H1 (cell line): ENCODE measurements at regions not wholly inside any gene's neighbourhood (a gene's known extent, or its start where the extent isn't known, plus 50 kb on each side); places are given as distances from the start of the nearest gene placed in this dataset.

Experiments used
- CTCF ChIA-PET: fragments of 300-600 bp; sonication (Branson Sonifier 250); formaldehyde crosslinking; loops from one replicate; lab custom pipeline; 2021; ENCODE audit not compliant: partially characterized antibody; lab: Charles Lee
- POLR2A ChIA-PET: fragments of 300-600 bp; sonication (Branson Sonifier 250); formaldehyde crosslinking; loops from one replicate; lab custom pipeline; 2021; ENCODE audit warnings: inconsistent platforms; ENCODE audit not compliant: partially characterized antibody; lab: Charles Lee
- DNase-seq, 2 experiments: peaks; one replicate each; pipeline versions ENCODE4 v3.0.0 to v3.0.0-alpha.2; 2010 to 2022; ENCODE audit warnings: low spot score in 2 of 2, low read depth in 1 of 2, mixed read lengths in 1 of 2
- FAIRE-seq: peaks from 2 replicates; lab custom pipeline; 2011; peaks lifted over from hg19 to GRCh38; lab: Jason Lieb, UNC
- H2AFZ ChIP-seq: 2 replicates; pipeline ENCODE4 v1.8.1; 2012; ENCODE audit warnings: low read length, inconsistent platforms
- H2AK5ac ChIP-seq: 2 replicates; pipeline ENCODE4 v1.6.1; 2013; ENCODE audit warnings: low read depth, low read length
- H2BK120ac ChIP-seq: replicated peaks from 2 replicates; pipeline ENCODE3; 2013; ENCODE audit warnings: low read depth, low read length, inconsistent platforms
- H2BK12ac ChIP-seq: 2 replicates; pipeline ENCODE4 v1.6.1; 2013; ENCODE audit warnings: low read depth, low read length
- H2BK15ac ChIP-seq: 2 replicates; pipeline ENCODE4 v1.6.1; 2013; ENCODE audit warnings: low read length
- H2BK20ac ChIP-seq: 2 replicates; pipeline ENCODE4 v1.6.1; 2013; ENCODE audit warnings: low read length
- H2BK5ac ChIP-seq: 2 replicates; pipeline ENCODE4 v1.6.1; 2013; ENCODE audit warnings: low read depth, low read length
- H3K14ac ChIP-seq: 2 replicates; pipeline ENCODE4 v1.6.1; 2013; ENCODE audit warnings: inconsistent platforms; ENCODE audit not compliant: insufficient read length
- H3K18ac ChIP-seq: 2 replicates; pipeline ENCODE4 v1.6.1; 2013; ENCODE audit warnings: low read length; ENCODE audit errors: extremely low read depth
- H3K23ac ChIP-seq: 2 replicates; pipeline ENCODE4 v1.6.1; 2013; ENCODE audit warnings: inconsistent platforms; ENCODE audit not compliant: insufficient read length
- H3K23me2 ChIP-seq: 2 replicates; pipeline ENCODE4 v1.6.1; 2013; ENCODE audit warnings: low read depth, low read length
- H3K27ac ChIP-seq: 2 replicates; pipeline ENCODE4 v1.6.1; 2011; ENCODE audit warnings: low read depth, low read length, inconsistent platforms
- H3K27me3 ChIP-seq, 4 experiments: replicated peaks in 1 of 4; 1 replicate in 1 of 4; 2 replicates in 3 of 4; pipeline versions ENCODE4 v1.6.1 to v1.8.1; 2011 to 2013; ENCODE audit warnings: low read length in 3 of 4, mild to moderate bottlenecking in 3 of 4, inconsistent platforms in 2 of 4, mixed read lengths in 2 of 4, moderate library complexity in 1 of 4; ENCODE audit not compliant: control insufficient read depth in 3 of 4, insufficient read depth in 3 of 4; ENCODE audit errors: extremely low read depth in 1 of 4
- H3K36me3 ChIP-seq, 4 experiments: 2 replicates each; pipeline versions ENCODE4 v1.6.1 to v1.8.1; 2011 to 2013; ENCODE audit warnings: mild to moderate bottlenecking in 4 of 4, low read length in 3 of 4, moderate library complexity in 2 of 4, control low read depth in 1 of 4, inconsistent platforms in 1 of 4; ENCODE audit not compliant: insufficient read depth in 4 of 4, control insufficient read depth in 2 of 4
- H3K4ac ChIP-seq: replicated peaks from 2 replicates; pipeline ENCODE3; 2013; ENCODE audit warnings: low read length, low read depth, mixed read lengths, inconsistent platforms; ENCODE audit not compliant: insufficient read length
- H3K4me1 ChIP-seq, 4 experiments: replicated peaks in 1 of 4; 1 replicate in 1 of 4; 2 replicates in 3 of 4; pipeline versions ENCODE4 v1.6.1 to v1.8.1; 2011 to 2013; ENCODE audit warnings: low read length in 3 of 4, inconsistent platforms in 2 of 4, mixed read lengths in 1 of 4; ENCODE audit not compliant: insufficient read depth in 4 of 4, control insufficient read depth in 3 of 4
- H3K4me2 ChIP-seq, 2 experiments: 2 replicates each; pipeline versions ENCODE4 v1.6.1 to v1.8.1; 2011 to 2013; ENCODE audit warnings: low read depth in 2 of 2, low read length in 2 of 2, control low read depth in 1 of 2, inconsistent platforms in 1 of 2, mild to moderate bottlenecking in 1 of 2; ENCODE audit not compliant: insufficient read depth in 1 of 2
- H3K4me3 ChIP-seq, 4 experiments: fragments of 200-600, 300-600 bp in 1 of 4; sonication (generic), shearing (Covaris generic), sonication (Bioruptor Twin) in 1 of 4; 2 replicates each; pipeline versions ENCODE4 v1.5.1 to v1.8.1; 2011 to 2016; ENCODE audit warnings: low read length in 4 of 4, low read depth in 3 of 4, control low read depth in 2 of 4, inconsistent platforms in 2 of 4, mild to moderate bottlenecking in 2 of 4, mixed read lengths in 1 of 4, moderate library complexity in 1 of 4; ENCODE audit not compliant: insufficient read depth in 2 of 4; ENCODE audit errors: extremely low read depth in 1 of 4
- H3K56ac ChIP-seq: replicated peaks from 2 replicates; pipeline ENCODE3; 2013; ENCODE audit warnings: low read depth, mild to moderate bottlenecking, mixed read lengths, low read length, inconsistent platforms; ENCODE audit not compliant: insufficient read length
- H3K79me1 ChIP-seq: 2 replicates; pipeline ENCODE4 v1.6.1; 2013; ENCODE audit warnings: low read depth, low read length, control low read depth
- H3K79me2 ChIP-seq, 2 experiments: 2 replicates each; pipeline versions ENCODE4 v1.6.1 to v1.8.1; 2012 to 2013; ENCODE audit warnings: low read length in 2 of 2, mild to moderate bottlenecking in 2 of 2, inconsistent platforms in 1 of 2; ENCODE audit not compliant: insufficient read depth in 2 of 2, control insufficient read depth in 1 of 2
- H3K9ac ChIP-seq, 4 experiments: replicated peaks in 1 of 4; 1 replicate in 1 of 4; 2 replicates in 3 of 4; pipeline versions ENCODE4 v1.6.1 to v1.8.1; 2011 to 2013; ENCODE audit warnings: low read depth in 3 of 4, low read length in 3 of 4, control low read depth in 2 of 4, mild to moderate bottlenecking in 2 of 4, moderate library complexity in 2 of 4, inconsistent platforms in 1 of 4; ENCODE audit errors: extremely low read depth in 1 of 4
- H3K9me3 ChIP-seq, 2 experiments: 2 replicates each; pipeline versions ENCODE4 v1.6.1 to v1.8.1; 2012 to 2013; ENCODE audit warnings: mild to moderate bottlenecking in 2 of 2, moderate library complexity in 2 of 2, control low read depth in 1 of 2, inconsistent platforms in 1 of 2, low read depth in 1 of 2, low read length in 1 of 2, mixed read lengths in 1 of 2; ENCODE audit not compliant: insufficient read depth in 2 of 2
- H4K20me1 ChIP-seq, 2 experiments: replicated peaks in 1 of 2; 2 replicates each; pipeline versions ENCODE3 to v1.8.1; 2011 to 2013; ENCODE audit warnings: inconsistent platforms in 2 of 2, low read length in 2 of 2, mild to moderate bottlenecking in 1 of 2; ENCODE audit not compliant: insufficient read depth in 2 of 2, control insufficient read depth in 1 of 2
- H4K5ac ChIP-seq: 2 replicates; pipeline ENCODE4 v1.6.1; 2013; ENCODE audit warnings: low read length, low read depth, mixed read lengths, inconsistent platforms; ENCODE audit not compliant: insufficient read length
- H4K8ac ChIP-seq: 2 replicates; pipeline ENCODE4 v1.8.0; 2013; ENCODE audit warnings: mild to moderate bottlenecking, moderate library complexity, low read length, inconsistent platforms; ENCODE audit not compliant: insufficient read depth; ENCODE audit errors: extremely low read depth
- H4K91ac ChIP-seq: replicated peaks from 2 replicates; pipeline ENCODE3; 2013; ENCODE audit warnings: low read length, mixed read lengths, inconsistent platforms; ENCODE audit not compliant: insufficient read length
- BCL11A ChIP-seq, 2 experiments: IDR thresholded peaks; one replicate each; pipeline ENCODE4 v1.6.1; 2011; ENCODE audit warnings: low read depth in 2 of 2, low read length in 2 of 2, mild to moderate bottlenecking in 2 of 2
- CBX5 ChIP-seq: fragments of 300-800, 300-1000 bp; sonication (generic); IDR thresholded peaks from 2 replicates; pipeline ENCODE4 v1.7.1; 2016; ENCODE audit warnings: antibody characterized with exemption, low read length, low read depth
- CEBPB ChIP-seq: IDR thresholded peaks from 2 replicates; pipeline ENCODE4 v1.6.1; 2012; ENCODE audit warnings: low read depth, low read length
- CHD1 ChIP-seq: IDR thresholded peaks from 2 replicates; pipeline ENCODE4 v1.6.1; 2012; ENCODE audit warnings: low read depth, low read length, improper control_type of control experiment
- EP300 ChIP-seq, 2 experiments: IDR thresholded peaks; 1 replicate in 1 of 2; 2 replicates in 1 of 2; pipeline ENCODE4 v1.6.1; 2011 to 2012; ENCODE audit warnings: low read depth in 2 of 2, low read length in 2 of 2, mild to moderate bottlenecking in 2 of 2, borderline replicate concordance in 1 of 2, inconsistent platforms in 1 of 2, moderate library complexity in 1 of 2
- EZH2 ChIP-seq: fragments of 200-600 bp; sonication (generic); IDR thresholded peaks from 2 replicates; pipeline ENCODE4 v1.7.1; 2012; ENCODE audit warnings: low read depth, mild to moderate bottlenecking, moderate library complexity, low read length, inconsistent platforms; ENCODE audit not compliant: severe bottlenecking
- FOSL1 ChIP-seq: IDR thresholded peaks from 2 replicates; pipeline ENCODE4 v1.6.1; 2011; ENCODE audit warnings: mild to moderate bottlenecking, low read depth, low read length, moderate library complexity; ENCODE audit not compliant: insufficient read depth
- GABPA ChIP-seq: IDR thresholded peaks from 2 replicates; pipeline ENCODE4 v1.6.1; 2011; ENCODE audit warnings: mild to moderate bottlenecking, low read length, moderate library complexity, borderline replicate concordance; ENCODE audit not compliant: insufficient read depth
- JUN ChIP-seq: IDR thresholded peaks from 2 replicates; pipeline ENCODE4 v1.6.1; 2011; ENCODE audit warnings: low read depth, mild to moderate bottlenecking, improper control_type of control experiment, low read length
- KDM4A ChIP-seq: IDR thresholded peaks from one replicate; pipeline ENCODE4 v1.7.1; 2012; ENCODE audit warnings: low read depth, mild to moderate bottlenecking, moderate library complexity, low read length, inconsistent platforms; ENCODE audit not compliant: severe bottlenecking
- POU5F1 ChIP-seq: IDR thresholded peaks from 2 replicates; pipeline ENCODE4 v1.6.1; 2011; ENCODE audit warnings: low read depth, mild to moderate bottlenecking, low read length, moderate library complexity
- RBBP5 ChIP-seq: IDR thresholded peaks from 2 replicates; pipeline ENCODE4 v1.7.1; 2012; ENCODE audit warnings: low read depth, mild to moderate bottlenecking, inconsistent platforms, low read length, moderate library complexity, borderline replicate concordance
- SP2 ChIP-seq: IDR thresholded peaks from 2 replicates; pipeline ENCODE4 v1.6.1; 2012; ENCODE audit warnings: mild to moderate bottlenecking, low read length, inconsistent platforms
- TAF1 ChIP-seq: IDR thresholded peaks from 2 replicates; pipeline ENCODE4 v1.6.1; 2011; ENCODE audit warnings: mild to moderate bottlenecking, low read depth, low read length
- YY1 ChIP-seq: IDR thresholded peaks from 2 replicates; pipeline ENCODE4 v1.6.1; 2011; ENCODE audit warnings: low read depth, mild to moderate bottlenecking, low read length
- ZNF274 ChIP-seq: IDR thresholded peaks from 2 replicates; pipeline ENCODE4 v1.7.0; 2012; ENCODE audit warnings: low read length, borderline replicate concordance; ENCODE audit errors: extremely low read depth
- WGBS, 2 experiments: shearing (Covaris generic) in 1 of 2; methylation state at CpG; one replicate each; pipeline versions ENCODE4 v1.1.6 to v1.1.7; 2013 to 2015; ENCODE audit warnings: low lambda C conversion rate in 2 of 2, mixed read lengths in 2 of 2, inconsistent platforms in 1 of 2, low coverage in 1 of 2, missing lambda C conversion rate in 1 of 2; ENCODE audit not compliant: insufficient replicate concordance in 2 of 2, insufficient coverage in 1 of 2, insufficient read length in 1 of 2; ENCODE audit errors: extremely low coverage in 1 of 2, missing lambda C conversion rate in 1 of 2; 5-methylcytosine and 5-hydroxymethylcytosine counted together

GRCh38 chr20:26315054-26315453 lies 618.4 kb upstream of the ZNF337 start:
- WGBS, 2 experiments = 91% methylated on average over 6 of the region's 6 CpGs; no CpG with 5 or more reads in 1 of the 2 experiments
- Histone ChIP-seq H3K4me2 (no peak overlapping the region), H3K4ac (no peak overlapping the region), H3K4me3 (no peak overlapping the region), H3K56ac (no peak overlapping the region), H3K27ac (no peak overlapping the region), H3K18ac (no peak overlapping the region), H2AK5ac (no peak overlapping the region), H3K14ac (no peak overlapping the region), H3K4me1 (no peaks in the 10 kb centered on the region), H4K8ac (no peak overlapping the region), H4K5ac (no peak overlapping the region), H3K36me3 (no peaks in the 10 kb centered on the region), H4K91ac (no peak overlapping the region), H3K23ac (no peak overlapping the region), H4K20me1 (no peaks in the 10 kb centered on the region), H3K9me3 (no peaks in the 10 kb centered on the region), H3K27me3 (no peaks in the 10 kb centered on the region), H2BK15ac (no peak overlapping the region), H2AFZ (no peak overlapping the region), H2BK5ac (no peak overlapping the region), H3K79me2 (no peaks in the 10 kb centered on the region), H2BK120ac (no peak overlapping the region), H2BK12ac (no peak overlapping the region), H2BK20ac (no peak overlapping the region), H3K79me1 (no peaks in the 10 kb centered on the region), H3K23me2 (no peaks in the 10 kb centered on the region), H3K9ac (no peak overlapping the region)
- DNase-seq (no peak), FAIRE-seq (no peak)
- ChIA-PET POLR2A (no interaction called here), CTCF (no interaction called here)
- no peak for TF ChIP-seq CEBPB
- TF ChIP-seq BCL11A (IDR thresholded peaks at IDR 0.05; ENCODE audit: low read depth in 2 of 2, low read length in 2 of 2) = no peak
- TF ChIP-seq RBBP5 = no peak
- TF ChIP-seq CBX5 = no peak
- no peak for TF ChIP-seq EP300 (IDR thresholded peaks at IDR 0.05; ENCODE audit: borderline replicate concordance in 1 of 2, low read depth in 2 of 2, low read length in 2 of 2)
- no peak for TF ChIP-seq CHD1
- no peak for TF ChIP-seq EZH2
- TF ChIP-seq SP2 = no peak
- no peak for TF ChIP-seq KDM4A
- TF ChIP-seq ZNF274 = no peak
- TF ChIP-seq YY1 = no peak
- TF ChIP-seq JUN = no peak
- no peak for TF ChIP-seq FOSL1
- TF ChIP-seq TAF1 = no peak
- no peak for TF ChIP-seq GABPA
- no peak for TF ChIP-seq POU5F1
